PFSK-1 (cell line): ENCODE measurements at regions not wholly inside any gene's neighbourhood (a gene's known extent, or its start where the extent isn't known, plus 50 kb on each side); places are given as distances from the start of the nearest gene placed in this dataset.

ENCODE experiments used
- FOXP2 ChIP-seq: optimal IDR thresholded peaks from 2 replicates; pipeline ENCODE3; 2011; ENCODE audit warnings: borderline replicate concordance, control low read depth, inconsistent platforms; ENCODE audit not compliant: insufficient read depth; ENCODE audit errors: extremely low read length, extremely low read depth
- POLR2AphosphoS5 ChIP-seq: IDR thresholded peaks from 2 replicates; pipeline ENCODE4 v1.6.1; 2012; ENCODE audit warnings: low read depth, mild to moderate bottlenecking, control low read depth, low read length, moderate library complexity
- SIN3A ChIP-seq: IDR thresholded peaks from 2 replicates; pipeline ENCODE4 v1.6.1; 2012; ENCODE audit warnings: mild to moderate bottlenecking, low read length, moderate library complexity, borderline replicate concordance; ENCODE audit not compliant: insufficient read depth
- TAF1 ChIP-seq: IDR thresholded peaks from 2 replicates; pipeline ENCODE4 v1.6.1; 2012; ENCODE audit warnings: low read length, control low read depth, borderline replicate concordance; ENCODE audit not compliant: insufficient read depth
- TF ChIP-seq, protein P1 (sequence below), 2 experiments: IDR thresholded peaks; 2 replicates each; pipeline versions ENCODE4 v1.6.1 to v1.8.0; 2011 to 2012; ENCODE audit warnings: low read depth in 2 of 2, low read length in 2 of 2, control low read depth in 1 of 2, inconsistent platforms in 1 of 2, mild to moderate bottlenecking in 1 of 2, moderate library complexity in 1 of 2; ENCODE audit not compliant: insufficient read depth in 1 of 2

GRCh38 chr5:93062548-93062947, 518.5 kb downstream of the NR2F1-AS1 start:
- TF ChIP-seq, protein P1, sequence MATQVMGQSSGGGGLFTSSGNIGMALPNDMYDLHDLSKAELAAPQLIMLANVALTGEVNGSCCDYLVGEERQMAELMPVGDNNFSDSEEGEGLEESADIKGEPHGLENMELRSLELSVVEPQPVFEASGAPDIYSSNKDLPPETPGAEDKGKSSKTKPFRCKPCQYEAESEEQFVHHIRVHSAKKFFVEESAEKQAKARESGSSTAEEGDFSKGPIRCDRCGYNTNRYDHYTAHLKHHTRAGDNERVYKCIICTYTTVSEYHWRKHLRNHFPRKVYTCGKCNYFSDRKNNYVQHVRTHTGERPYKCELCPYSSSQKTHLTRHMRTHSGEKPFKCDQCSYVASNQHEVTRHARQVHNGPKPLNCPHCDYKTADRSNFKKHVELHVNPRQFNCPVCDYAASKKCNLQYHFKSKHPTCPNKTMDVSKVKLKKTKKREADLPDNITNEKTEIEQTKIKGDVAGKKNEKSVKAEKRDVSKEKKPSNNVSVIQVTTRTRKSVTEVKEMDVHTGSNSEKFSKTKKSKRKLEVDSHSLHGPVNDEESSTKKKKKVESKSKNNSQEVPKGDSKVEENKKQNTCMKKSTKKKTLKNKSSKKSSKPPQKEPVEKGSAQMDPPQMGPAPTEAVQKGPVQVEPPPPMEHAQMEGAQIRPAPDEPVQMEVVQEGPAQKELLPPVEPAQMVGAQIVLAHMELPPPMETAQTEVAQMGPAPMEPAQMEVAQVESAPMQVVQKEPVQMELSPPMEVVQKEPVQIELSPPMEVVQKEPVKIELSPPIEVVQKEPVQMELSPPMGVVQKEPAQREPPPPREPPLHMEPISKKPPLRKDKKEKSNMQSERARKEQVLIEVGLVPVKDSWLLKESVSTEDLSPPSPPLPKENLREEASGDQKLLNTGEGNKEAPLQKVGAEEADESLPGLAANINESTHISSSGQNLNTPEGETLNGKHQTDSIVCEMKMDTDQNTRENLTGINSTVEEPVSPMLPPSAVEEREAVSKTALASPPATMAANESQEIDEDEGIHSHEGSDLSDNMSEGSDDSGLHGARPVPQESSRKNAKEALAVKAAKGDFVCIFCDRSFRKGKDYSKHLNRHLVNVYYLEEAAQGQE (IDR thresholded peaks at IDR 0.05; ENCODE audit: insufficient read depth in 1 of 2, low read depth in 2 of 2, low read length in 2 of 2): no peak
- TF ChIP-seq FOXP2 (no peak), TAF1 (no peak), SIN3A (no peak), POLR2AphosphoS5 (no peak)

- no peak for TF ChIP-seq SIN3A
- no peak for TF ChIP-seq FOXP2
- TF ChIP-seq TAF1: no peak
Measured at GRCh38 chr5:93058309-93058708, 522.7 kb downstream of the NR2F1-AS1 start.

DNA sequence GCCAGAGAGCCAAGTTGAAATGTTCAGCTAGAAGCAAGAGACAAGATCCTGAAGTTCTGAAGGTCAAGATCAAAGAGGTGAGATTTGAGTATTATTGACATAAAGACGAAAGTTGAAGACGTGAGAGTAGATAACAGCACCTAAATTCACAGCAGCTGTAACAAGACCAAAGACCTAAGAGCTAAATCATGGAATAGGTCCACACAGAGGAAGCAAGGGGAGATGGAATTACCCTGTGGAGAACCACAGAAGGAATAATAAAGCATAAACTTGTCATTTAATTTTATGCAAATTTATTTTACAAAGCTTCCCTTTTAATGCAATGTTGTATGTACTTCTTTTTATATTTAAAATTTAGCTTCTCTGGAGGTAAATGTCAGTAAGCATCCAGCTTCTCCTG, 523.7 kb downstream of the NR2F1-AS1 start:
- TF ChIP-seq, protein P1 (IDR thresholded peaks at IDR 0.05; ENCODE audit: insufficient read depth in 1 of 2, low read depth in 2 of 2, low read length in 2 of 2): no peak
- TF ChIP-seq TAF1 (no peak), FOXP2 (no peak), POLR2AphosphoS5 (no peak), SIN3A (no peak)

DNA sequence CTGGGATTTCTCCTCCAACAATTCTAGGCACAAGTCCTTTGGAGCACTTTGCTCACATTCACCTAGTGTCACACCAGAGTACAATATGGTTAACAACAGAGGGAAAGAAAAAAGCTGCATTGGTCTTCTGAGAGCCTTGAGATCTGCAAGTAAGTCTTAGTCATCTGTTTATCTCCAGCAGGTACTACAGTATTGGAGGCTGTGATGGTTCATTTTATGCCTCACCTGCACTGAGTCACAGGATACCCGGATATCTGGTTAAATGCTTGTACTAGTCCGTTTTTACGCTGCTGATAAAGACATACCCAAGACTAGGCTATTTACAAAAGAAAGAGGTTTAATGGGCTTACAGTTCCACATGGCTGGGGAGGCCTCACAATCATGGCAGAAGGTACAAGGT, 525.0 kb downstream of the NR2F1-AS1 start:
- TF ChIP-seq POLR2AphosphoS5 (no peak), SIN3A (no peak), FOXP2 (no peak), TAF1 (no peak)
- TF ChIP-seq, protein P1 (IDR thresholded peaks at IDR 0.05; ENCODE audit: insufficient read depth in 1 of 2, low read depth in 2 of 2, low read length in 2 of 2): no peak

DNA sequence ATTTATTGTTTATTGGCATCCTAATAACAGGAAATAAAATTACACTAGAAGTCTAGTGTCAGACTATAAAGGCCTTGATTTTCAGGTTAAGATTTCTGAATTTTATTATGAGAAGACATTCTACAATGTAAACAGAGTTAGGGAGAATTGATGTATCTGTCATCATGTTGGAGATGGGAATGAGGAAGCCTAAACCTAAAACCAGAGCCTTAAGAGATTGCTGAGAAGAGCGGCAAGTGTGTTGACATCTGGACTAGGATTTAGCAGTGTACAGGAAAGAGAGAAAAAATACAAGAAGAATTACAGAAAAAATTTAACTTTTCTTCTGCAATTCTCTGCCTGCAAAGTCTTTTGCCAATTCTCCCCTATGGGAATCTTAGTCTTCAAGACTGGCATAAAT, 525.5 kb downstream of the NR2F1-AS1 start:
- no peak for TF ChIP-seq SIN3A
- TF ChIP-seq, protein P1 (IDR thresholded peaks at IDR 0.05; ENCODE audit: insufficient read depth in 1 of 2, low read depth in 2 of 2, low read length in 2 of 2): no peak
- no peak for TF ChIP-seq FOXP2
- TF ChIP-seq TAF1: no peak
- no peak for TF ChIP-seq POLR2AphosphoS5
